ENCODE measurements at regions not wholly inside any gene's neighbourhood (a gene's known extent, or its start where the extent isn't known, plus 50 kb on each side); places are given as distances from the start of the nearest gene placed in this dataset.
"Not testable (repeated sequence)": the region's sequence is repeated elsewhere in the genome, so short reads cannot be mapped to it uniquely, and the experiment has no call there.

- not testable (repeated sequence) for TF ChIP-seq CTCF (IDR thresholded peaks at IDR 0.05; ENCODE audit: insufficient read depth, low read length); REST (IDR thresholded peaks at IDR 0.05; ENCODE audit: insufficient replicate concordance, low read depth)
Observed at GRCh38 chr4:19556276-19556675, 695.4 kb upstream of the SLIT2 start.

All from HL-60 (cell line).